SK-N-MC (cell line): ENCODE measurements at regions not wholly inside any gene's neighbourhood (a gene's known extent, or its start where the extent isn't known, plus 50 kb on each side); places are given as distances from the start of the nearest gene placed in this dataset.

Experiments
- EZH2 ChIP-seq: fragments of 200-600 bp; sonication (generic); IDR thresholded peaks from one replicate; pipeline ENCODE4 v1.6.1; 2017; ENCODE audit warnings: antibody characterized with exemption
- FOXP2 ChIP-seq: optimal IDR thresholded peaks from 2 replicates; pipeline ENCODE3; 2011; ENCODE audit warnings: mild to moderate bottlenecking, moderate library complexity; ENCODE audit not compliant: insufficient read depth; ENCODE audit errors: extremely low read length, control extremely low read depth
- POLR2AphosphoS5 ChIP-seq: IDR thresholded peaks from 2 replicates; pipeline ENCODE4 v1.6.1; 2012; ENCODE audit warnings: mild to moderate bottlenecking, low read depth, low read length, borderline replicate concordance

GRCh38 chr5:60332244-60333004, 367.5 kb downstream of the DEPDC1B start:
- TF ChIP-seq POLR2AphosphoS5 (no peak), EZH2 (no peak), FOXP2 (no peak)
